Fibroblast of lung (primary cell): ENCODE measurements at regions not wholly inside any gene's neighbourhood (a gene's known extent, or its start where the extent isn't known, plus 50 kb on each side); places are given as distances from the start of the nearest gene placed in this dataset.

Source experiments
- CTCF ChIP-seq, 2 donors: IDR thresholded peaks in 1 of 2; conservative IDR thresholded peaks in 1 of 2; 1 replicate in 1 of 2; 2 replicates in 1 of 2; pipeline ENCODE4 v1.5.1; 2011 to 2012; ENCODE audit warnings: low read length in 2 of 2, control low read depth in 1 of 2, inconsistent platforms in 1 of 2, low read depth in 1 of 2, mild to moderate bottlenecking in 1 of 2
- EZH2 ChIP-seq: IDR thresholded peaks from 2 replicates; pipeline ENCODE4 v1.5.1; 2012; ENCODE audit warnings: low read length, control low read depth, mild to moderate bottlenecking; ENCODE audit errors: missing control alignments

- no peak for TF ChIP-seq EZH2
- no peak for TF ChIP-seq CTCF (conservative IDR thresholded peaks at IDR 0.05 in 1 of 2, IDR thresholded peaks at IDR 0.05 in 1 of 2; ENCODE audit: low read depth in 1 of 2, low read length in 2 of 2)
Observed at GRCh38 chr11:26916805-26917204, 77.1 kb upstream of the FIBIN start.
